AG04450 (cell line): ENCODE measurements at regions not wholly inside any gene's neighbourhood (a gene's known extent, or its start where the extent isn't known, plus 50 kb on each side); places are given as distances from the start of the nearest gene placed in this dataset.

Experiments
- CTCF ChIA-PET: fragments of 300-600, 350-600 bp; formaldehyde crosslinking; extraction: SDS; loops from one replicate; lab custom pipeline; 2022; ENCODE audit warnings: antibody characterized with exemption, inconsistent platforms; lab: Charles Lee
- POLR2A ChIA-PET: fragments of 350-600 bp; formaldehyde crosslinking; extraction: SDS; loops from one replicate; lab custom pipeline; 2021; ENCODE audit warnings: antibody characterized with exemption, inconsistent platforms; lab: Yijun Ruan, JAX
- DNase-seq: peaks from one replicate; pipeline ENCODE4 v3.0.0-alpha.2; 2011; ENCODE audit warnings: low read depth, low spot score
- H3K27ac ChIP-seq: one replicate; pipeline ENCODE4 v1.5.1; 2012; ENCODE audit warnings: low read depth, low read length, control low read depth
- H3K27me3 ChIP-seq: one replicate; pipeline ENCODE4 v1.6.0; 2012; ENCODE audit warnings: low read length; ENCODE audit not compliant: control insufficient read depth, insufficient read depth
- H3K4me3 ChIP-seq: 2 replicates; pipeline ENCODE4 v1.5.1; 2011; ENCODE audit warnings: mild to moderate bottlenecking, low read depth, low read length, control low read depth
- H3K9me3 ChIP-seq: 2 replicates; pipeline ENCODE4 v1.5.1; 2012; ENCODE audit warnings: low read length; ENCODE audit not compliant: control insufficient read depth, insufficient read depth
- TF ChIP-seq, protein P1 (sequence below): IDR thresholded peaks from 2 replicates; pipeline ENCODE4 v1.5.1; 2011; ENCODE audit warnings: low read depth, low read length, control low read depth, inconsistent platforms

DNA sequence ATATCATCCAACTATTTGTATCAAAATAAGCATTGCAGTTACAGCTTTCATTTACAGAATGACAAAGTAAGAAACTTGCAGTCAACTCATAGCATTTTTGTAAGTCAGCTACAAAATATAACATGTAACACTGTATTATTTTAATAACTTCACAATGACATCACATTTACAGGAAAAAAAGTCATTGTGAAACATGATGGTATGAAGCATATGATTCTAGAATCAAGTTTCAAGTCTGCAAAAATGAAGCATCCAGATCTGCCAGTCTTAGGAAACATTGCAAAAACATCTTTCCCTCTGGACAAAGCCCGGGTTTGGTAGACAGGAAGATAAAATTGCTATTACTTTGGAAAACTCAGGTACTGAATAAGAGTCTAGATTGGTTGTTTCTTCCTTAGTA is 263.9 kb upstream of the NT5E start:
- H3K9me3 ChIP-seq = no peaks in the 10 kb centered on the region
- POLR2A ChIA-PET = no interaction called here
- no peak overlapping the region for H3K27ac ChIP-seq
- no peaks in the 10 kb centered on the region for H3K27me3 ChIP-seq
- no peak overlapping the region for H3K4me3 ChIP-seq
- TF ChIP-seq, protein P1, sequence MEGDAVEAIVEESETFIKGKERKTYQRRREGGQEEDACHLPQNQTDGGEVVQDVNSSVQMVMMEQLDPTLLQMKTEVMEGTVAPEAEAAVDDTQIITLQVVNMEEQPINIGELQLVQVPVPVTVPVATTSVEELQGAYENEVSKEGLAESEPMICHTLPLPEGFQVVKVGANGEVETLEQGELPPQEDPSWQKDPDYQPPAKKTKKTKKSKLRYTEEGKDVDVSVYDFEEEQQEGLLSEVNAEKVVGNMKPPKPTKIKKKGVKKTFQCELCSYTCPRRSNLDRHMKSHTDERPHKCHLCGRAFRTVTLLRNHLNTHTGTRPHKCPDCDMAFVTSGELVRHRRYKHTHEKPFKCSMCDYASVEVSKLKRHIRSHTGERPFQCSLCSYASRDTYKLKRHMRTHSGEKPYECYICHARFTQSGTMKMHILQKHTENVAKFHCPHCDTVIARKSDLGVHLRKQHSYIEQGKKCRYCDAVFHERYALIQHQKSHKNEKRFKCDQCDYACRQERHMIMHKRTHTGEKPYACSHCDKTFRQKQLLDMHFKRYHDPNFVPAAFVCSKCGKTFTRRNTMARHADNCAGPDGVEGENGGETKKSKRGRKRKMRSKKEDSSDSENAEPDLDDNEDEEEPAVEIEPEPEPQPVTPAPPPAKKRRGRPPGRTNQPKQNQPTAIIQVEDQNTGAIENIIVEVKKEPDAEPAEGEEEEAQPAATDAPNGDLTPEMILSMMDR = no peak
- CTCF ChIA-PET = no interaction called here
- no peak for DNase-seq

DNA sequence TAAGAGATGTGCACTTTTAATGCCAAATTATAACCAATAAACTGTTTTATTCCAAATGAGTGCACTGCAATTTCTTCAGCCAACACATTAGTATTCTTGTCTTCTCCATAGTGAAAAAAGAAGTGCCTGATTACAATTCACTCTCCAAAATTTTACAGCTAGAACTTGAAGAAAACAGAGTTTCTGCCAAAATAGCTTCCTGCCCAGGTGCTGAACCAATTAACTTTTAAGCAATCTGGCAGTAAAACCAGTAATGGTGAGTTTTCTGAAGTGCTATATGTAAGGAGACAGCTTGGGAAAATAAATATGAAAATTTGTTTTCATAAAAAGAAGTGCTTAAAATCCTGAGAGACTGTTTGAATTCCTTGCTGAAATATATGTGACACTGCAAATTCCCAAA is 266.0 kb upstream of the NT5E start:
- TF ChIP-seq, protein P1 = no peak
- Histone ChIP-seq H3K9me3 (no peaks in the 10 kb centered on the region), H3K27me3 (no peaks in the 10 kb centered on the region), H3K4me3 (no peak overlapping the region), H3K27ac (no peak overlapping the region)
- POLR2A ChIA-PET = no interaction called here
- no peak for DNase-seq
- CTCF ChIA-PET = no interaction called here

- DNase-seq = no peak
- Histone ChIP-seq H3K4me3 (no peak overlapping the region), H3K27me3 (no peaks in the 10 kb centered on the region), H3K27ac (no peak overlapping the region), H3K9me3 (no peaks in the 10 kb centered on the region)
- TF ChIP-seq, protein P1 = no peak
- ChIA-PET CTCF (no interaction called here), POLR2A (no interaction called here)
Observed at GRCh38 chr6:85172705-85173104, 277.2 kb upstream of the NT5E start.

DNA sequence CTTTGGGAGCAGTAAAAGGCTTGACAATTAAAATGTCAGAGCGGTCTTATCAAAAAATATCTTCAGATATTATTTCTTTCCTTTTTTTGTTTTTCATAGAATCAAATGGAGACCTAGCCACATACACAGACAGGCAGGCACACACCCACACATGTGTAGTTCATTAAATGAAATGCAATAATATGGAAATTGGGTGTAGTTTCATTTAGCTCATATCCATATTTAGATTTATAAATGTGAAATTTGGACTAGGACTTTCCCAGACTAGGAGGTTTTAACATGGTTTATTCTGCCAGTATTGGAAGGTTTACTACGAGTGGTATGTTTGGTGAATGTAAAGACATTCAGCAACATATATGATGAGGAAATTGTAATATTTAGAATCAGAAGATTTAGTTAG is 277.7 kb upstream of the NT5E start:
- Histone ChIP-seq H3K27me3 (no peaks in the 10 kb centered on the region), H3K9me3 (no peaks in the 10 kb centered on the region), H3K4me3 (no peak overlapping the region), H3K27ac (no peak overlapping the region)
- DNase-seq = no peak
- ChIA-PET POLR2A (no interaction called here), CTCF (no interaction called here)
- TF ChIP-seq, protein P1 = no peak

DNA sequence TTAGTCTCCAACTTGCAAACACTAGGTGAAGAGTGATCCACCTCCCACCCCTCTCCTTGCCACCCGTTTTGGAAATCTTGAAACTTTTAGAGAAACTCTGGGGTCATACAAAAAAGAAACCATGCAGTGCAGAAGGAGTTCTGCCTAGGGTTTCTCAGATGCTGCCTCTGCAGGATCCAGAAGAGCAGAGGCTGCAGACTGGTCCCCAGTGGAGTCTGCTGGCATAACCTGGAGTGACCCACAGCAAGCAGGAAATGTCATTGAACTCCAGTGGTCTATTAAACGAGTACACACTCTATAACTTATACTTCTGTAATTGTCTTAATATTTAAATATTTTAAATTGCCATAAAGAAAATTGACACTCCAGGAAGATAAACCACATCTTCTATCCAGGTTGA is 280.7 kb upstream of the NT5E start:
- TF ChIP-seq, protein P1 = no peak
- no peak for DNase-seq
- H3K9me3 ChIP-seq = no peaks in the 10 kb centered on the region
- no peak overlapping the region for H3K4me3 ChIP-seq
- no peak overlapping the region for H3K27ac ChIP-seq
- no peaks in the 10 kb centered on the region for H3K27me3 ChIP-seq
- CTCF ChIA-PET = no interaction called here
- POLR2A ChIA-PET = no interaction called here
